Loucy (cell line): ENCODE measurements at regions not wholly inside any gene's neighbourhood (a gene's known extent, or its start where the extent isn't known, plus 50 kb on each side); places are given as distances from the start of the nearest gene placed in this dataset.

Experiments used
- CTCF ChIP-seq: fragments of 200-600 bp; sonication (generic); conservative IDR thresholded peaks from 2 replicates; pipeline ENCODE4 v1.5.1; 2014; ENCODE audit warnings: mild to moderate bottlenecking, antibody characterized with exemption, low read length
- EZH2phosphoT487 ChIP-seq: fragments of 200-600 bp; IDR thresholded peaks from 2 replicates; pipeline ENCODE4 v1.6.1; 2018; ENCODE audit warnings: antibody characterized with exemption, mild to moderate bottlenecking, moderate library complexity, borderline replicate concordance

- TF ChIP-seq CTCF (no peak), EZH2phosphoT487 (no peak)
Measured at GRCh38 chr13:106100171-106100919, 435.1 kb downstream of the EFNB2 start.
